ENCODE measurements at regions not wholly inside any gene's neighbourhood (a gene's known extent, or its start where the extent isn't known, plus 50 kb on each side); places are given as distances from the start of the nearest gene placed in this dataset.

DNA sequence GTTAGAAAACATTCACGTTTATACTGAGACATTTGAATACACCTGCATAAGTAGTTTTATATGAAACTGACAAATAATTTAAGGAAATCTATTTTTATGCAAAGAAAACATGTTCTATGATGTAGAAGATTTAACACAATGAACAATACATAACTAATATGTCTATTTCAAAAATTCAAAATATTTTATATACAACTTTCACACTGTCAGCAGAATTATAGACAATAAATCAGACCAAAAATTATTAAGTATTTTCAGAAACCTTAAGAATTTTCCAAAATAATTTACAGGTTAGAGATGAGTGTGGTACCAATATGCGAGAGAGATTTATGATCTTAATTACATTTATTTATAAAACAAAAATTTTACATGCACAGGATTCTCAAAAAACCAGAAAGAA, 1561.0 kb upstream of the ZEB2 start:
- no peak for TF ChIP-seq RARB (CRISPR knock-in tag; IDR thresholded peaks at IDR 0.05)
- TF ChIP-seq, protein P1, sequence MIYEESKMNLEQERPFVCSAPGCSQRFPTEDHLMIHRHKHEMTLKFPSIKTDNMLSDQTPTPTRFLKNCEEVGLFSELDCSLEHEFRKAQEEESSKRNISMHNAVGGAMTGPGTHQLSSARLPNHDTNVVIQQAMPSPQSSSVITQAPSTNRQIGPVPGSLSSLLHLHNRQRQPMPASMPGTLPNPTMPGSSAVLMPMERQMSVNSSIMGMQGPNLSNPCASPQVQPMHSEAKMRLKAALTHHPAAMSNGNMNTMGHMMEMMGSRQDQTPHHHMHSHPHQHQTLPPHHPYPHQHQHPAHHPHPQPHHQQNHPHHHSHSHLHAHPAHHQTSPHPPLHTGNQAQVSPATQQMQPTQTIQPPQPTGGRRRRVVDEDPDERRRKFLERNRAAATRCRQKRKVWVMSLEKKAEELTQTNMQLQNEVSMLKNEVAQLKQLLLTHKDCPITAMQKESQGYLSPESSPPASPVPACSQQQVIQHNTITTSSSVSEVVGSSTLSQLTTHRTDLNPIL (CRISPR knock-in tag; IDR thresholded peaks at IDR 0.05; ENCODE audit: low read depth) = no peak
- TF ChIP-seq, protein P2, sequence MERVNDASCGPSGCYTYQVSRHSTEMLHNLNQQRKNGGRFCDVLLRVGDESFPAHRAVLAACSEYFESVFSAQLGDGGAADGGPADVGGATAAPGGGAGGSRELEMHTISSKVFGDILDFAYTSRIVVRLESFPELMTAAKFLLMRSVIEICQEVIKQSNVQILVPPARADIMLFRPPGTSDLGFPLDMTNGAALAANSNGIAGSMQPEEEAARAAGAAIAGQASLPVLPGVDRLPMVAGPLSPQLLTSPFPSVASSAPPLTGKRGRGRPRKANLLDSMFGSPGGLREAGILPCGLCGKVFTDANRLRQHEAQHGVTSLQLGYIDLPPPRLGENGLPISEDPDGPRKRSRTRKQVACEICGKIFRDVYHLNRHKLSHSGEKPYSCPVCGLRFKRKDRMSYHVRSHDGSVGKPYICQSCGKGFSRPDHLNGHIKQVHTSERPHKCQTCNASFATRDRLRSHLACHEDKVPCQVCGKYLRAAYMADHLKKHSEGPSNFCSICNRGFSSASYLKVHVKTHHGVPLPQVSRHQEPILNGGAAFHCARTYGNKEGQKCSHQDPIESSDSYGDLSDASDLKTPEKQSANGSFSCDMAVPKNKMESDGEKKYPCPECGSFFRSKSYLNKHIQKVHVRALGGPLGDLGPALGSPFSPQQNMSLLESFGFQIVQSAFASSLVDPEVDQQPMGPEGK (CRISPR knock-in tag; IDR thresholded peaks at IDR 0.05; ENCODE audit: borderline replicate concordance) = no peak
- ATAC-seq = no peak

DNA sequence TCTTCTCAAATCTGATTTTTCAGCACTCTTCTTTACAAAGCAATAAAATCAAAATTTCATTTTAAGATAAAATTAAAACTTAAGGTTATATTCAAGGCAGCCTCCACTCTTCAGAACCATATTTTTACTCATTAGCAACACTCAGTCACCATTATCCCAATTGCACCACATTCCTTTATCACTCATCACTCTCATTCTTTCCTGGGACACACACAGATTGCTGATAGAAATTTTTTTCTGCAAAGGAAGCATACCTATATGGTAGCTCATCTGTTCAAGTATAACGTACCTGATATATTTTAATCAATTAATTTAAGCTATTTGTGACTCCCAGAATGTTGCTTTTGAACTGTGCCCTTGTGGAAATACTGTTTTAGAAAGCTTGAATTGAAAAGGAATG, 1559.3 kb upstream of the ZEB2 start:
- peak; percentile 36; the same call in 1 of the 3 replicates for ATAC-seq
- TF ChIP-seq TOX (CRISPR knock-in tag; IDR thresholded peaks at IDR 0.05; ENCODE audit: borderline replicate concordance) (no peak), CSDC2 (CRISPR knock-in tag; IDR thresholded peaks at IDR 0.05) (no peak), PPARA (CRISPR knock-in tag; IDR thresholded peaks at IDR 0.05; ENCODE audit: borderline replicate concordance) (no peak), TCF4 (CRISPR knock-in tag; IDR thresholded peaks at IDR 0.05; ENCODE audit: borderline replicate concordance) (no peak), ZFP3 (CRISPR knock-in tag; IDR thresholded peaks at IDR 0.05) (no peak), ARNTL (CRISPR knock-in tag; IDR thresholded peaks at IDR 0.05; ENCODE audit: borderline replicate concordance, low read depth) (no peak), RARB (CRISPR knock-in tag; IDR thresholded peaks at IDR 0.05) (no peak), ZNF70 (CRISPR knock-in tag; IDR thresholded peaks at IDR 0.05) (no peak), BACH2 (CRISPR knock-in tag; IDR thresholded peaks at IDR 0.05; ENCODE audit: borderline replicate concordance) (no peak), ZNF565 (CRISPR knock-in tag; conservative IDR thresholded peaks at IDR 0.05; ENCODE audit: low read depth) (no peak), ZNF8 (CRISPR knock-in tag; IDR thresholded peaks at IDR 0.05) (no peak), SNAI2 (CRISPR knock-in tag; IDR thresholded peaks at IDR 0.05) (no peak)
- TF ChIP-seq, protein P2 (CRISPR knock-in tag; IDR thresholded peaks at IDR 0.05; ENCODE audit: borderline replicate concordance) = no peak

DNA sequence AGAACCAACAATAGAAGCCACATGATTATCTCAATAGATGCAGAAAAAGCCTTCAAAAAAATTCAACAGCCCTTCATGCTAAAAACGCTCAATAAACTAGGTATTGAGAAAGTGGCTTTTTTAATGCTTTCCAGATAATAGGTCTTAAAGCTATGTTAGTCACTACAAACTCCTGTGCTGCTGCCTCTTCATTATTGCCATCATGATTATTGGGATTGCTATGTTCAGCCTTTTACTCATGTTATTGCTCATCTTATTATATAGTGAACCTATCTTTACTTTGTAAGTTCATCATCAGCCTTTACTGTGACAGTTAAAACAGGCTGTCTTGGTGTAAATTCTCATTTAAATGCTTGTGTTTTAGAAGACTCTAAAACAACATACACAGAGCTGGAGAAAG, 1557.2 kb upstream of the ZEB2 start:
- ATAC-seq = no peak
- TF ChIP-seq, protein P3, sequence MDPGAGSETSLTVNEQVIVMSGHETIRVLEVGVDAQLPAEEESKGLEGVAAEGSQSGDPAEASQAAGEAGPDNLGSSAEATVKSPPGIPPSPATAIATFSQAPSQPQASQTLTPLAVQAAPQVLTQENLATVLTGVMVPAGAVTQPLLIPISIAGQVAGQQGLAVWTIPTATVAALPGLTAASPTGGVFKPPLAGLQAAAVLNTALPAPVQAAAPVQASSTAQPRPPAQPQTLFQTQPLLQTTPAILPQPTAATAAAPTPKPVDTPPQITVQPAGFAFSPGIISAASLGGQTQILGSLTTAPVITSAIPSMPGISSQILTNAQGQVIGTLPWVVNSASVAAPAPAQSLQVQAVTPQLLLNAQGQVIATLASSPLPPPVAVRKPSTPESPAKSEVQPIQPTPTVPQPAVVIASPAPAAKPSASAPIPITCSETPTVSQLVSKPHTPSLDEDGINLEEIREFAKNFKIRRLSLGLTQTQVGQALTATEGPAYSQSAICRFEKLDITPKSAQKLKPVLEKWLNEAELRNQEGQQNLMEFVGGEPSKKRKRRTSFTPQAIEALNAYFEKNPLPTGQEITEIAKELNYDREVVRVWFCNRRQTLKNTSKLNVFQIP (CRISPR knock-in tag; IDR thresholded peaks at IDR 0.05; ENCODE audit: borderline replicate concordance, low read depth) = no peak
- TF ChIP-seq RARB (CRISPR knock-in tag; IDR thresholded peaks at IDR 0.05) (no peak), CSDC2 (CRISPR knock-in tag; IDR thresholded peaks at IDR 0.05) (no peak), OSR1 (CRISPR knock-in tag; IDR thresholded peaks at IDR 0.05) (no peak), ZNF8 (CRISPR knock-in tag; IDR thresholded peaks at IDR 0.05) (no peak), ZNF565 (CRISPR knock-in tag; conservative IDR thresholded peaks at IDR 0.05; ENCODE audit: low read depth) (no peak), ZFP30 (CRISPR knock-in tag; IDR thresholded peaks at IDR 0.05) (no peak), ISL1 (CRISPR knock-in tag; IDR thresholded peaks at IDR 0.05) (no peak), ESRRG (CRISPR knock-in tag; IDR thresholded peaks at IDR 0.05) (no peak), GLIS3 (CRISPR knock-in tag; IDR thresholded peaks at IDR 0.05) (no peak), ZNF70 (CRISPR knock-in tag; IDR thresholded peaks at IDR 0.05) (no peak), TOX (CRISPR knock-in tag; IDR thresholded peaks at IDR 0.05; ENCODE audit: borderline replicate concordance) (no peak), PPARA (CRISPR knock-in tag; IDR thresholded peaks at IDR 0.05; ENCODE audit: borderline replicate concordance) (no peak), TCF4 (CRISPR knock-in tag; IDR thresholded peaks at IDR 0.05; ENCODE audit: borderline replicate concordance) (no peak), ZFP3 (CRISPR knock-in tag; IDR thresholded peaks at IDR 0.05) (no peak)
- TF ChIP-seq, protein P4, sequence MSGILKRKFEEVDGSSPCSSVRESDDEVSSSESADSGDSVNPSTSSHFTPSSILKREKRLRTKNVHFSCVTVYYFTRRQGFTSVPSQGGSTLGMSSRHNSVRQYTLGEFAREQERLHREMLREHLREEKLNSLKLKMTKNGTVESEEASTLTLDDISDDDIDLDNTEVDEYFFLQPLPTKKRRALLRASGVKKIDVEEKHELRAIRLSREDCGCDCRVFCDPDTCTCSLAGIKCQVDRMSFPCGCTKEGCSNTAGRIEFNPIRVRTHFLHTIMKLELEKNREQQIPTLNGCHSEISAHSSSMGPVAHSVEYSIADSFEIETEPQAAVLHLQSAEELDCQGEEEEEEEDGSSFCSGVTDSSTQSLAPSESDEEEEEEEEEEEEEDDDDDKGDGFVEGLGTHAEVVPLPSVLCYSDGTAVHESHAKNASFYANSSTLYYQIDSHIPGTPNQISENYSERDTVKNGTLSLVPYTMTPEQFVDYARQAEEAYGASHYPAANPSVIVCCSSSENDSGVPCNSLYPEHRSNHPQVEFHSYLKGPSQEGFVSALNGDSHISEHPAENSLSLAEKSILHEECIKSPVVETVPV (CRISPR knock-in tag; IDR thresholded peaks at IDR 0.05) = no peak
- TF ChIP-seq, protein P1 (CRISPR knock-in tag; IDR thresholded peaks at IDR 0.05; ENCODE audit: low read depth) = no peak
